ENCODE measurements at regions not wholly inside any gene's neighbourhood (a gene's known extent, or its start where the extent isn't known, plus 50 kb on each side); places are given as distances from the start of the nearest gene placed in this dataset.

DNA sequence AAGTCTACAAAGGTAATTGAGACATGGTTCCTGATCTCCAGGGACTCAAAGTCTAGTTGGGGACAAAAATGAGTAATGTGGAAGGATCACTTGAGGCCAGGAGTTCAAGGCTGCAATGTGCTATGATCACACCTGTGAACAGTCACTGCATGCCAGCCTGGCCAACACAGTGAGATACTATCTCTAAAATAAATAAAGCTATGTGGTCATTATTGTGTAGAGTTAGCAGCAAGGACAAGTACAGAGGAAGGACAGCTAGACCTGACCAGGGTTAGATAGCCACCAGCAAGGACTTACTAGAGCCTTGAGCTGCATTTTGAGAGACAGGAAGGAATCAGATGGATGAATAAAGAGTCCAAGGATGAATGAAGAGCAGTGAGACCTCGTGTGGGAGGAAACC, 166.5 kb downstream of the MINAR1 start:
- TF ChIP-seq, protein P1, sequence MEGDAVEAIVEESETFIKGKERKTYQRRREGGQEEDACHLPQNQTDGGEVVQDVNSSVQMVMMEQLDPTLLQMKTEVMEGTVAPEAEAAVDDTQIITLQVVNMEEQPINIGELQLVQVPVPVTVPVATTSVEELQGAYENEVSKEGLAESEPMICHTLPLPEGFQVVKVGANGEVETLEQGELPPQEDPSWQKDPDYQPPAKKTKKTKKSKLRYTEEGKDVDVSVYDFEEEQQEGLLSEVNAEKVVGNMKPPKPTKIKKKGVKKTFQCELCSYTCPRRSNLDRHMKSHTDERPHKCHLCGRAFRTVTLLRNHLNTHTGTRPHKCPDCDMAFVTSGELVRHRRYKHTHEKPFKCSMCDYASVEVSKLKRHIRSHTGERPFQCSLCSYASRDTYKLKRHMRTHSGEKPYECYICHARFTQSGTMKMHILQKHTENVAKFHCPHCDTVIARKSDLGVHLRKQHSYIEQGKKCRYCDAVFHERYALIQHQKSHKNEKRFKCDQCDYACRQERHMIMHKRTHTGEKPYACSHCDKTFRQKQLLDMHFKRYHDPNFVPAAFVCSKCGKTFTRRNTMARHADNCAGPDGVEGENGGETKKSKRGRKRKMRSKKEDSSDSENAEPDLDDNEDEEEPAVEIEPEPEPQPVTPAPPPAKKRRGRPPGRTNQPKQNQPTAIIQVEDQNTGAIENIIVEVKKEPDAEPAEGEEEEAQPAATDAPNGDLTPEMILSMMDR (conservative IDR thresholded peaks at IDR 0.05; ENCODE audit: low read length), result no peak
- TF ChIP-seq EZH2phosphoT487 (IDR thresholded peaks at IDR 0.05; ENCODE audit: borderline replicate concordance, low read depth, low read length), result no peak
